GM12878 (cell line): ENCODE measurements at regions not wholly inside any gene's neighbourhood (a gene's known extent, or its start where the extent isn't known, plus 50 kb on each side); places are given as distances from the start of the nearest gene placed in this dataset.

Source experiments
- ATAC-seq: fragments of 200-7000 bp; cut with Tn5 transposase; 3 replicates; pipeline ENCODE4 v1.9.1; 2020; ENCODE audit warnings: mild to moderate bottlenecking, moderate library complexity
- BruUV-seq: library from RNA; stranded (reverse); fragments of 400-500 nt; replicated peaks from 2 replicates; lab custom pipeline; 2021; lab: Mats Ljungman, UMichigan
- CTCF ChIA-PET: fragments of 300-600 bp; sonication (Branson Sonifier 250); formaldehyde crosslinking; extraction: SDS; loops from one replicate; lab custom pipeline; 2021; ENCODE audit warnings: inconsistent platforms; lab: Yijun Ruan, JAX
- POLR2A ChIA-PET: fragments of 350-600 bp; formaldehyde crosslinking; extraction: SDS; loops from one replicate; lab custom pipeline; 2021; ENCODE audit warnings: inconsistent platforms; lab: Charles Lee
- RAD21 ChIA-PET: fragments of 300-600 bp; sonication (Branson Sonifier 250); formaldehyde crosslinking; loops from one replicate; lab custom pipeline; 2023; ENCODE audit warnings: antibody characterized with exemption; ENCODE audit not compliant: unreplicated experiment; lab: Charles Lee
- SMC1A ChIA-PET: fragments of 300-600 bp; sonication (Branson Sonifier 250); formaldehyde crosslinking; loops from one replicate; lab custom pipeline; 2023; ENCODE audit not compliant: unreplicated experiment, uncharacterized antibody; lab: Charles Lee
- DNase-seq: peaks from one replicate; pipeline ENCODE4 v3.0.0-alpha.2; 2011; ENCODE audit warnings: low read depth, low spot score
- FAIRE-seq: peaks from 3 replicates; lab custom pipeline; 2011; peaks lifted over from hg19 to GRCh38; lab: Jason Lieb, UNC
- H2AFZ ChIP-seq: 2 replicates; pipeline ENCODE4 v1.6.0; 2011; ENCODE audit warnings: low read depth, low read length, control low read depth; ENCODE audit not compliant: control insufficient read depth
- H3K27ac ChIP-seq: 2 replicates; pipeline ENCODE4 v1.5.1; 2011; ENCODE audit warnings: control low read depth; ENCODE audit not compliant: control insufficient read depth, insufficient read depth
- H3K27me3 ChIP-seq, 2 experiments: replicated peaks in 1 of 2; 2 replicates each; pipeline versions ENCODE4 v1.6.0 to v1.6.1; 2011; ENCODE audit warnings: low read length in 1 of 2; ENCODE audit not compliant: control insufficient read depth in 2 of 2, insufficient read depth in 2 of 2
- H3K36me3 ChIP-seq, 2 experiments: 2 replicates each; pipeline ENCODE4 v1.5.1; 2011; ENCODE audit warnings: low read length in 1 of 2; ENCODE audit not compliant: control insufficient read depth in 2 of 2, insufficient read depth in 2 of 2
- H3K4me1 ChIP-seq: 2 replicates; pipeline ENCODE4 v1.6.1; 2011; ENCODE audit warnings: mild to moderate bottlenecking, low read length, moderate library complexity, mixed read lengths; ENCODE audit not compliant: control insufficient read depth, insufficient read depth
- H3K4me2 ChIP-seq: 2 replicates; pipeline ENCODE4 v1.6.0; 2011; ENCODE audit warnings: control low read depth; ENCODE audit not compliant: control insufficient read depth, insufficient read depth
- H3K4me3 ChIP-seq: fragments of 200-600 bp; sonication (generic); 2 replicates; pipeline ENCODE4 v1.5.1; 2016
- H3K79me2 ChIP-seq: 2 replicates; pipeline ENCODE4 v1.6.0; 2011; ENCODE audit warnings: low read length; ENCODE audit not compliant: control insufficient read depth, insufficient read depth
- H3K9ac ChIP-seq: 2 replicates; pipeline ENCODE4 v1.8.0; 2011; ENCODE audit warnings: low read length, control low read depth, mixed read lengths; ENCODE audit not compliant: control insufficient read depth, insufficient read depth
- H3K9me3 ChIP-seq: replicated peaks from 3 replicates; pipeline ENCODE4 v1.5.1; 2011; ENCODE audit warnings: mild to moderate bottlenecking, low read length; ENCODE audit not compliant: control insufficient read depth, insufficient read depth
- H4K20me1 ChIP-seq: 2 replicates; pipeline ENCODE4 v1.6.0; 2011; ENCODE audit not compliant: control insufficient read depth, insufficient read depth
- CHD4 ChIP-seq: fragments of 200-600 bp; sonication (generic); IDR thresholded peaks from 2 replicates; pipeline ENCODE4 v1.6.1; 2016; ENCODE audit warnings: mild to moderate bottlenecking
- CREB1 ChIP-seq: IDR thresholded peaks from 2 replicates; pipeline ENCODE4 v1.6.1; 2012; ENCODE audit warnings: low read depth, mild to moderate bottlenecking, inconsistent platforms
- EGR1 ChIP-seq, 2 experiments: IDR thresholded peaks; 1 replicate in 1 of 2; 2 replicates in 1 of 2; pipeline ENCODE4 v1.6.1; 2011 to 2012; ENCODE audit warnings: low read depth in 2 of 2, low read length in 2 of 2, borderline replicate concordance in 1 of 2, mild to moderate bottlenecking in 1 of 2, moderate library complexity in 1 of 2
- GATAD2B ChIP-seq: fragments of 450-650 bp; conservative IDR thresholded peaks from 2 replicates; pipeline ENCODE4 v1.6.1; 2017; ENCODE audit warnings: low read depth, mild to moderate bottlenecking, moderate library complexity
- PKNOX1 ChIP-seq: fragments of 450-650 bp; IDR thresholded peaks from 2 replicates; pipeline ENCODE4 v1.6.1; 2016; ENCODE audit warnings: mild to moderate bottlenecking
- REST ChIP-seq: IDR thresholded peaks from 2 replicates; pipeline ENCODE4 v1.6.1; 2012; ENCODE audit warnings: mild to moderate bottlenecking, low read depth, low read length
- SIX5 ChIP-seq: IDR thresholded peaks from 2 replicates; pipeline ENCODE4 v1.6.1; 2011; ENCODE audit warnings: mild to moderate bottlenecking, low read depth, low read length, moderate library complexity; ENCODE audit not compliant: severe bottlenecking
- TAF1 ChIP-seq: IDR thresholded peaks from 2 replicates; pipeline ENCODE4 v1.6.1; 2011; ENCODE audit warnings: mild to moderate bottlenecking, low read depth, low read length, borderline replicate concordance
- YY1 ChIP-seq: IDR thresholded peaks from 2 replicates; pipeline ENCODE4 v1.6.1; 2011; ENCODE audit warnings: low read depth, mild to moderate bottlenecking, low read length
- ZNF207 ChIP-seq: fragments of 450-650 bp; IDR thresholded peaks from 2 replicates; pipeline ENCODE4 v1.6.1; 2014; ENCODE audit warnings: antibody characterized with exemption, mild to moderate bottlenecking, borderline replicate concordance
- WGBS: methylation state at CpG from one replicate; pipeline ENCODE4 v1.1.6; 2016; ENCODE audit warnings: low lambda C conversion rate; ENCODE audit not compliant: insufficient replicate concordance, insufficient coverage; ENCODE audit errors: missing lambda C conversion rate; 5-methylcytosine and 5-hydroxymethylcytosine counted together
- in situ Hi-C: fragments of 300-500 bp; cut with MboI; formaldehyde crosslinking; loops from 9 replicates; pipeline ENCODE4 v1.14.3; 2018; ENCODE audit warnings: mixed read lengths
- intact Hi-C: fragments of 100-400 bp; cut with micrococcal nuclease; formaldehyde crosslinking; loops from one replicate; pipeline ENCODE4 v1.14.2; 2022; ENCODE audit not compliant: unreplicated experiment
- TF ChIP-seq, protein P1 (sequence below): fragments of 450-650 bp; IDR thresholded peaks from 2 replicates; pipeline ENCODE4 v1.6.1; 2017; ENCODE audit warnings: mild to moderate bottlenecking, moderate library complexity
- TF ChIP-seq, protein P2 (sequence below): fragments of 450-650 bp; IDR thresholded peaks from 2 replicates; pipeline ENCODE4 v1.6.1; 2018; ENCODE audit warnings: borderline replicate concordance, mild to moderate bottlenecking; ENCODE audit not compliant: partially characterized antibody

DNA sequence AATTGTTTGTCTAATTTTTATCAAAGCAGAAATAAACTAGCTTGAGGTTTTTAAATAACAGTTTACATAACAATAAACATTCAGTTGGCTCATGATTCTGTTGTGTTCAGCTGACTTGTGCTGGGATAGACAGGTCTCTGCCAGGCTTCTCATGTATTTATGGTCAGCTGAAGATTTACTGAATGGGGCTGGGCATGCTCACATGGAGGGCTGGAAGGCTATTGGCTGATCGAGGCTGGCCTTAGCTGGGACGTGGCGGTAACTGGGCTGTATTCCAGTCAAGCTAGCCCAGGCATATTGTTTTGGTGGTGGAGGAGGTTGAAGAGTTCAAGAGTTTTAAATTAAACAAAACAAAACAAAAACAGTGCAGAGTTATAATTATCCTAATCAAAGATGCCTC lies 251.0 kb upstream of the MTPN start (continued):
- TF ChIP-seq REST (no peak), PKNOX1 (no peak), YY1 (no peak)

DNA sequence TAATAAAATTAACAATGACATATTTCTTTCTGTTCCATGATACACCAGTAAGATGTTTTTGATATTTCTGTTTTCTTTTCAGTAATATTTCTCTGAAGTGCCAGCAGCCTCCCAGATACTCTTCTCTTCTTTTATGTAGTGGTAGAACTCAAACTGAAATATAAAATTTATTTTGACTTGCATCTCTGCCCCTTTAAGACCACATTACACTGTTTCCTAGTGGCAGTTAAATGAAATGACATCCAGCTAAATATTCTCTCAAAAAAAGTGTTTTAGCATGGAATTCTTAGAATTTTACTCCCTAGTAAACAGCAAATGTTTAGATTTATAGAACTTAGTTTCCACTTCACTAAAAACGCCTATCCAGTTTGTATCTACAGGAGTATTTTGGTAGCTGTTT lies 237.2 kb upstream of the MTPN start:
- FAIRE-seq: no peak
- no TSS peak for BruUV-seq
- Histone ChIP-seq H2AFZ (no peak overlapping the region), H3K79me2 (no peaks in the 10 kb centered on the region), H3K4me3 (no peak overlapping the region), H3K9me3 (no peaks in the 10 kb centered on the region; the same call in 2 of the 3 replicates), H3K4me2 (no peak overlapping the region), H3K36me3 (no peaks in the 10 kb centered on the region), H3K27me3 (no peaks in the 10 kb centered on the region), H3K9ac (no peak overlapping the region), H3K4me1 (no peaks in the 10 kb centered on the region), H3K27ac (no peak overlapping the region), H4K20me1 (no peaks in the 10 kb centered on the region)
- SMC1A ChIA-PET: no interaction called here
- RAD21 ChIA-PET: interaction anchor here (0.5 kb wide), 1 partner anchor 397 kb away, joined by 4 read pairs; no protein-coding TSS in a partner anchor
- ATAC-seq: no peak
- intact Hi-C loops (no loop called here), in situ Hi-C loops (no loop called here)
- POLR2A ChIA-PET: no interaction called here
- no peak for DNase-seq
- 0% methylated on average over 1 of the region's 1 CpG for WGBS
- CTCF ChIA-PET: no interaction called here
- no peak for TF ChIP-seq EGR1 (IDR thresholded peaks at IDR 0.05; ENCODE audit: borderline replicate concordance in 1 of 2, low read depth in 2 of 2, low read length in 2 of 2)
- TF ChIP-seq CHD4: no peak
- TF ChIP-seq ZNF207: no peak
- TF ChIP-seq TAF1: no peak
- TF ChIP-seq SIX5: no peak
- no peak for TF ChIP-seq CREB1
- TF ChIP-seq GATAD2B: no peak
- no peak for TF ChIP-seq YY1
- TF ChIP-seq, protein P1, sequence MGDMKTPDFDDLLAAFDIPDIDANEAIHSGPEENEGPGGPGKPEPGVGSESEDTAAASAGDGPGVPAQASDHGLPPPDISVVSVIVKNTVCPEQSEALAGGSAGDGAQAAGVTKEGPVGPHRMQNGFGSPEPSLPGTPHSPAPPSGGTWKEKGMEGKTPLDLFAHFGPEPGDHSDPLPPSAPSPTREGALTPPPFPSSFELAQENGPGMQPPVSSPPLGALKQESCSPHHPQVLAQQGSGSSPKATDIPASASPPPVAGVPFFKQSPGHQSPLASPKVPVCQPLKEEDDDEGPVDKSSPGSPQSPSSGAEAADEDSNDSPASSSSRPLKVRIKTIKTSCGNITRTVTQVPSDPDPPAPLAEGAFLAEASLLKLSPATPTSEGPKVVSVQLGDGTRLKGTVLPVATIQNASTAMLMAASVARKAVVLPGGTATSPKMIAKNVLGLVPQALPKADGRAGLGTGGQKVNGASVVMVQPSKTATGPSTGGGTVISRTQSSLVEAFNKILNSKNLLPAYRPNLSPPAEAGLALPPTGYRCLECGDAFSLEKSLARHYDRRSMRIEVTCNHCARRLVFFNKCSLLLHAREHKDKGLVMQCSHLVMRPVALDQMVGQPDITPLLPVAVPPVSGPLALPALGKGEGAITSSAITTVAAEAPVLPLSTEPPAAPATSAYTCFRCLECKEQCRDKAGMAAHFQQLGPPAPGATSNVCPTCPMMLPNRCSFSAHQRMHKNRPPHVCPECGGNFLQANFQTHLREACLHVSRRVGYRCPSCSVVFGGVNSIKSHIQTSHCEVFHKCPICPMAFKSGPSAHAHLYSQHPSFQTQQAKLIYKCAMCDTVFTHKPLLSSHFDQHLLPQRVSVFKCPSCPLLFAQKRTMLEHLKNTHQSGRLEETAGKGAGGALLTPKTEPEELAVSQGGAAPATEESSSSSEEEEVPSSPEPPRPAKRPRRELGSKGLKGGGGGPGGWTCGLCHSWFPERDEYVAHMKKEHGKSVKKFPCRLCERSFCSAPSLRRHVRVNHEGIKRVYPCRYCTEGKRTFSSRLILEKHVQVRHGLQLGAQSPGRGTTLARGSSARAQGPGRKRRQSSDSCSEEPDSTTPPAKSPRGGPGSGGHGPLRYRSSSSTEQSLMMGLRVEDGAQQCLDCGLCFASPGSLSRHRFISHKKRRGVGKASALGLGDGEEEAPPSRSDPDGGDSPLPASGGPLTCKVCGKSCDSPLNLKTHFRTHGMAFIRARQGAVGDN: no peak
- TF ChIP-seq, protein P2, sequence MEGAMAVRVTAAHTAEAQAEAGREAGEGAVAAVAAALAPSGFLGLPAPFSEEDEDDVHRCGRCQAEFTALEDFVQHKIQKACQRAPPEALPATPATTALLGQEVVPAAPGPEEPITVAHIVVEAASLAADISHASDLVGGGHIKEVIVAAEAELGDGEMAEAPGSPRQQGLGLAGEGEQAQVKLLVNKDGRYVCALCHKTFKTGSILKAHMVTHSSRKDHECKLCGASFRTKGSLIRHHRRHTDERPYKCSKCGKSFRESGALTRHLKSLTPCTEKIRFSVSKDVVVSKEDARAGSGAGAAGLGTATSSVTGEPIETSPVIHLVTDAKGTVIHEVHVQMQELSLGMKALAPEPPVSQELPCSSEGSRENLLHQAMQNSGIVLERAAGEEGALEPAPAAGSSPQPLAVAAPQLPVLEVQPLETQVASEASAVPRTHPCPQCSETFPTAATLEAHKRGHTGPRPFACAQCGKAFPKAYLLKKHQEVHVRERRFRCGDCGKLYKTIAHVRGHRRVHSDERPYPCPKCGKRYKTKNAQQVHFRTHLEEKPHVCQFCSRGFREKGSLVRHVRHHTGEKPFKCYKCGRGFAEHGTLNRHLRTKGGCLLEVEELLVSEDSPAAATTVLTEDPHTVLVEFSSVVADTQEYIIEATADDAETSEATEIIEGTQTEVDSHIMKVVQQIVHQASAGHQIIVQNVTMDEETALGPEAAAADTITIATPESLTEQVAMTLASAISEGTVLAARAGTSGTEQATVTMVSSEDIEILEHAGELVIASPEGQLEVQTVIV: no peak
